Astrocyte (in vitro differentiated cells and primary cell): ENCODE measurements at regions not wholly inside any gene's neighbourhood (a gene's known extent, or its start where the extent isn't known, plus 50 kb on each side); places are given as distances from the start of the nearest gene placed in this dataset.

Source experiments
- DNase-seq: peaks from one replicate; pipeline ENCODE4 v3.0.0-alpha.2; 2010; ENCODE audit warnings: low read depth
- FAIRE-seq: peaks from 2 replicates; lab custom pipeline; 2011; peaks lifted over from hg19 to GRCh38; lab: Jason Lieb, UNC
- H2AFZ ChIP-seq: 2 replicates; pipeline ENCODE4 v1.6.0; 2012; ENCODE audit warnings: low read depth, low read length, inconsistent platforms
- H3K27ac ChIP-seq: 2 replicates; pipeline ENCODE4 v1.5.1; 2011; ENCODE audit warnings: low read depth, low read length, inconsistent platforms
- H3K27me3 ChIP-seq: 2 replicates; pipeline ENCODE4 v1.6.0; 2011; ENCODE audit warnings: low read length, inconsistent platforms; ENCODE audit not compliant: insufficient read depth
- H3K36me3 ChIP-seq: 2 replicates; pipeline ENCODE4 v1.5.1; 2011; ENCODE audit warnings: low read length, inconsistent platforms; ENCODE audit not compliant: insufficient read depth
- H3K4me1 ChIP-seq: 2 replicates; pipeline ENCODE4 v1.5.1; 2011; ENCODE audit warnings: low read length, inconsistent platforms; ENCODE audit not compliant: insufficient read depth
- H3K4me2 ChIP-seq: 2 replicates; pipeline ENCODE4 v1.6.0; 2012; ENCODE audit warnings: low read length, inconsistent platforms
- H3K4me3 ChIP-seq: 2 replicates; pipeline ENCODE4 v1.5.1; 2011; ENCODE audit warnings: low read depth, mild to moderate bottlenecking, low read length, inconsistent platforms; ENCODE audit not compliant: insufficient read depth
- H3K79me2 ChIP-seq: 2 replicates; pipeline ENCODE4 v1.6.0; 2012; ENCODE audit warnings: mild to moderate bottlenecking, low read length, inconsistent platforms; ENCODE audit not compliant: insufficient read depth
- H3K9ac ChIP-seq: 2 replicates; pipeline ENCODE4 v1.6.0; 2012; ENCODE audit warnings: mild to moderate bottlenecking, low read length, inconsistent platforms
- H3K9me3 ChIP-seq: 2 replicates; pipeline ENCODE4 v1.5.1; 2012; ENCODE audit warnings: low read depth, mild to moderate bottlenecking, low read length, inconsistent platforms; ENCODE audit not compliant: insufficient read depth
- H4K20me1 ChIP-seq: 2 replicates; pipeline ENCODE4 v1.6.0; 2012; ENCODE audit warnings: low read length, inconsistent platforms; ENCODE audit not compliant: insufficient read depth
- H3K27ac Mint-ChIP-seq: one replicate; pipeline ENCODE4 v1.8.0; 2021; ENCODE audit warnings: mild to moderate bottlenecking, mixed read lengths; ENCODE audit not compliant: unreplicated experiment
- H3K27me3 Mint-ChIP-seq: one replicate; pipeline ENCODE4 v1.8.0; 2021; ENCODE audit warnings: low read depth, mixed read lengths; ENCODE audit not compliant: unreplicated experiment
- H3K36me3 Mint-ChIP-seq: one replicate; pipeline ENCODE4 v1.8.0; 2021; ENCODE audit warnings: low read depth, mixed read lengths; ENCODE audit not compliant: unreplicated experiment
- H3K4me1 Mint-ChIP-seq: one replicate; pipeline ENCODE4 v1.8.0; 2021; ENCODE audit warnings: low read depth, mixed read lengths; ENCODE audit not compliant: unreplicated experiment
- H3K4me3 Mint-ChIP-seq: one replicate; pipeline ENCODE4 v1.8.0; 2021; ENCODE audit warnings: mild to moderate bottlenecking, moderate library complexity, mixed read lengths; ENCODE audit not compliant: unreplicated experiment
- H3K9me3 Mint-ChIP-seq: one replicate; pipeline ENCODE4 v1.8.0; 2021; ENCODE audit warnings: mild to moderate bottlenecking, mixed read lengths; ENCODE audit not compliant: unreplicated experiment
- EZH2 ChIP-seq: IDR thresholded peaks from 2 replicates; pipeline ENCODE4 v1.6.1; 2012; ENCODE audit warnings: mild to moderate bottlenecking, low read length, inconsistent platforms; ENCODE audit not compliant: insufficient read depth
- TF ChIP-seq, protein P1 (sequence below): IDR thresholded peaks from 2 replicates; pipeline ENCODE4 v1.5.1; 2011; ENCODE audit warnings: low read depth, mild to moderate bottlenecking, inconsistent platforms, low read length, moderate library complexity; ENCODE audit not compliant: insufficient read depth

DNA sequence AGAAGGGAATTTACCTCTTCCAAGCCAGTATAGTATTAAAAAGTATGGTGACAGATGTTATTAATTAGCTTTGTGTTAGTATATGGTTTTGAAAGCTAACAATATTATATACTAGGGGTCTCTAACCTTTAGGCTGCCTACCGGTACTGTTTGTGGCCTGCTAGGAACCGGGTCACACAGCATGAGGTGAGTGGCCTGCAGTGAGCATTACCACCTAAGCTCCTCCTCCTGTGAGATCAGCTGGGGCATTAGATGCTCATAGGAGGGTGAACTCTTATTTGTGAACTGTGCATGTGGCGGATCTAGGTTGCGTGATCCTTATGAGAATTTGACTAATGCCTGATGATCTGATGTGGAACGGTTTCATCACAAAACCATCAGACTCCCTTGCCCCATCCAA is 583.4 kb upstream of the CDH2 start:
- H3K36me3 ChIP-seq = no peaks in the 10 kb centered on the region
- H2AFZ ChIP-seq = no peak overlapping the region
- H3K9me3 Mint-ChIP-seq = no peaks in the 10 kb centered on the region
- no peaks in the 10 kb centered on the region for H3K27me3 ChIP-seq
- DNase-seq (no peak), FAIRE-seq (no peak)
- H3K9ac ChIP-seq = no peak overlapping the region
- H3K4me3 ChIP-seq = no peak overlapping the region
- no peaks in the 10 kb centered on the region for H3K9me3 ChIP-seq
- H3K4me2 ChIP-seq = no peak overlapping the region
- no peak overlapping the region for H3K27ac Mint-ChIP-seq
- TF ChIP-seq EZH2 = no peak
- TF ChIP-seq, protein P1, sequence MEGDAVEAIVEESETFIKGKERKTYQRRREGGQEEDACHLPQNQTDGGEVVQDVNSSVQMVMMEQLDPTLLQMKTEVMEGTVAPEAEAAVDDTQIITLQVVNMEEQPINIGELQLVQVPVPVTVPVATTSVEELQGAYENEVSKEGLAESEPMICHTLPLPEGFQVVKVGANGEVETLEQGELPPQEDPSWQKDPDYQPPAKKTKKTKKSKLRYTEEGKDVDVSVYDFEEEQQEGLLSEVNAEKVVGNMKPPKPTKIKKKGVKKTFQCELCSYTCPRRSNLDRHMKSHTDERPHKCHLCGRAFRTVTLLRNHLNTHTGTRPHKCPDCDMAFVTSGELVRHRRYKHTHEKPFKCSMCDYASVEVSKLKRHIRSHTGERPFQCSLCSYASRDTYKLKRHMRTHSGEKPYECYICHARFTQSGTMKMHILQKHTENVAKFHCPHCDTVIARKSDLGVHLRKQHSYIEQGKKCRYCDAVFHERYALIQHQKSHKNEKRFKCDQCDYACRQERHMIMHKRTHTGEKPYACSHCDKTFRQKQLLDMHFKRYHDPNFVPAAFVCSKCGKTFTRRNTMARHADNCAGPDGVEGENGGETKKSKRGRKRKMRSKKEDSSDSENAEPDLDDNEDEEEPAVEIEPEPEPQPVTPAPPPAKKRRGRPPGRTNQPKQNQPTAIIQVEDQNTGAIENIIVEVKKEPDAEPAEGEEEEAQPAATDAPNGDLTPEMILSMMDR = no peak
- H3K79me2 ChIP-seq = no peaks in the 10 kb centered on the region
- H3K4me3 Mint-ChIP-seq = no peak overlapping the region
- H3K4me1 Mint-ChIP-seq = no peaks in the 10 kb centered on the region
- no peaks in the 10 kb centered on the region for H3K4me1 ChIP-seq
- H3K27ac ChIP-seq = no peak overlapping the region
- H4K20me1 ChIP-seq = no peaks in the 10 kb centered on the region
- no peaks in the 10 kb centered on the region for H3K27me3 Mint-ChIP-seq
- H3K36me3 Mint-ChIP-seq = no peaks in the 10 kb centered on the region

DNA sequence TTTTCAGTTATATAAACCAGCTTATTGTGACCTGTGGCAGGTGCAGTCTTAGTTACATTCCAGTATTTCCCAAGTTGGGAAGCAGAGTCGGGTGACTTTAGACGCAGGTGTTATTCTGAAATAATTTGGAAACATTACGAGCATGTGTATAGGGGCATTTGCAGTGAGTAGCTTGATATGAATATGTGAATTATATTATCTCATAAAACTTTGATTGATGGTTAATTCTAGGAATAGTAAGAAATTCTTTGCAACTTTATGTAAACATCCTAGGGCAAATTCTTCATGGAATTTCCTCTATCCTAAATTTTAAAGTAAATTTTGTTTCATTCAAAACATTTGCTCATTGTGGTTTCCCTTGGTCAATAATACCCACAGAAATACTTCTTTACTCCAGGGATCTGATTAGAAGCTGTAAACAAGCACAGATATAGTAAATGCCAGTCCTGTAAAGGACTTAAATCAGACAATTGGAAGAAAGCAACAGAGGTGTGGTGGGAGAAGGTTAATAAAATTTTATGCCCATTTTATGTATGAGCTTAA is 580.6 kb upstream of the CDH2 start:
- FAIRE-seq (no peak), DNase-seq (no peak)
- Histone ChIP-seq H3K4me1 (no peaks in the 10 kb centered on the region), H3K9me3 (no peaks in the 10 kb centered on the region), H3K27me3 (no peaks in the 10 kb centered on the region), H2AFZ (no peak overlapping the region), H3K27ac (no peak overlapping the region), H3K9ac (no peak overlapping the region), H3K4me2 (no peak overlapping the region), H3K36me3 (no peaks in the 10 kb centered on the region), H3K4me3 (no peak overlapping the region), H4K20me1 (no peaks in the 10 kb centered on the region), H3K79me2 (no peaks in the 10 kb centered on the region)
- H3K9me3 Mint-ChIP-seq = no peaks in the 10 kb centered on the region
- no peaks in the 10 kb centered on the region for H3K27me3 Mint-ChIP-seq
- H3K4me1 Mint-ChIP-seq = no peaks in the 10 kb centered on the region
- no peaks in the 10 kb centered on the region for H3K36me3 Mint-ChIP-seq
- no peak overlapping the region for H3K4me3 Mint-ChIP-seq
- no peak for TF ChIP-seq EZH2
- TF ChIP-seq, protein P1 = no peak
- H3K27ac Mint-ChIP-seq = no peak overlapping the region

DNA sequence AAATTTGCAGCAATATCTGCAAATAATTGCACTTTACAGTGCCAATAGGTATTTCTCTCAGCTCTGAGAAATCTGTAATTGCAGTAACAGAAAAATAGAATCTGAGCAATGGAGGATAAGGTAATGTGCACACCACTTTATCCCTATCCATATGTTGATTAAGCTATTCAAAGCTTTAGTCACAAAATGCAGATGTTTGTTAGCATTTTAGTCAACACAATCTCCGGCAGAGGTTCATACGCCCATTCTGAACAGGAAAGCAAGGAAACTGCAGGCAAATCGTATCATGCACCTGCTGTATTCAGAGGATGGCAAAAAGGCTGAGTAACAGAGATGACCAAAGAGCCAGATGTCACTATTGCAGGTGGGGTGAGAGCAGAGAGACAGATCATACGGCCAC is 566.2 kb upstream of the CDH2 start:
- no peak for FAIRE-seq
- no peak overlapping the region for H2AFZ ChIP-seq
- H3K27me3 ChIP-seq = no peaks in the 10 kb centered on the region
- Mint-ChIP-seq H3K4me1 (peaks cover 5% of the 10 kb centered on the region), H3K27me3 (no peaks in the 10 kb centered on the region), H3K36me3 (no peaks in the 10 kb centered on the region), H3K9me3 (peaks cover 4% of the 10 kb centered on the region), H3K27ac (no peak overlapping the region), H3K4me3 (no peak overlapping the region)
- no peak for DNase-seq
- H4K20me1 ChIP-seq = no peaks in the 10 kb centered on the region
- H3K4me1 ChIP-seq = no peaks in the 10 kb centered on the region
- no peak for TF ChIP-seq EZH2
- TF ChIP-seq, protein P1 = no peak
- no peak overlapping the region for H3K4me2 ChIP-seq
- no peaks in the 10 kb centered on the region for H3K79me2 ChIP-seq
- no peaks in the 10 kb centered on the region for H3K9me3 ChIP-seq
- H3K9ac ChIP-seq = no peak overlapping the region
- no peaks in the 10 kb centered on the region for H3K36me3 ChIP-seq
- no peak overlapping the region for H3K4me3 ChIP-seq
- H3K27ac ChIP-seq = no peak overlapping the region
